B cell (primary cell): ENCODE measurements at regions not wholly inside any gene's neighbourhood (a gene's known extent, or its start where the extent isn't known, plus 50 kb on each side); places are given as distances from the start of the nearest gene placed in this dataset.

ENCODE experiments used
- EZH2 ChIP-seq: IDR thresholded peaks from 2 replicates; pipeline ENCODE4 v1.6.1; 2012; ENCODE audit warnings: borderline replicate concordance, low read depth, mild to moderate bottlenecking, moderate library complexity, low read length; ENCODE audit not compliant: insufficient read depth, poor library complexity, severe bottlenecking
- TF ChIP-seq, protein P1 (sequence below): fragments of 200-600 bp; IDR thresholded peaks from one replicate; pipeline ENCODE4 v1.8.0; 2022; ENCODE audit warnings: antibody characterized with exemption, mild to moderate bottlenecking

DNA sequence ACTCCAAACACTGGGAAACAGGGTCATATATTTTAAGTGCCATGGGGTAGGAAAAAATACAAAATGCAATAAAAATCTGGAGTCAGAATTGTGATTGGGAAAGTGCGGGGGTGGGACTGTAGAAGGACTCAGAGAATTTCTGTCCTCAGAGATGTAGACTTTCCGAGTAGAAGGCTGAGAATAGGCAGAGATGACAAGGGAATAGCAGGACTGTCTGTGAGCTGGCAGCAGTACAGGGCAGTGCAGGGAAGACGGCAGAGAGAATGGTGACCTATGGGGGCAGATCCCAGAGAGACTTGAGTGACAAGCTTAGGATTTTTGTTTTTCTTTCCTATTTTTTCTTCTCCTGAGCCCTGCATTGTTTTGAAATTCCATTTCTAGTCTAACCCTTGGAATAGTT, 127.6 kb downstream of the SLC16A9 start:
- TF ChIP-seq, protein P1, sequence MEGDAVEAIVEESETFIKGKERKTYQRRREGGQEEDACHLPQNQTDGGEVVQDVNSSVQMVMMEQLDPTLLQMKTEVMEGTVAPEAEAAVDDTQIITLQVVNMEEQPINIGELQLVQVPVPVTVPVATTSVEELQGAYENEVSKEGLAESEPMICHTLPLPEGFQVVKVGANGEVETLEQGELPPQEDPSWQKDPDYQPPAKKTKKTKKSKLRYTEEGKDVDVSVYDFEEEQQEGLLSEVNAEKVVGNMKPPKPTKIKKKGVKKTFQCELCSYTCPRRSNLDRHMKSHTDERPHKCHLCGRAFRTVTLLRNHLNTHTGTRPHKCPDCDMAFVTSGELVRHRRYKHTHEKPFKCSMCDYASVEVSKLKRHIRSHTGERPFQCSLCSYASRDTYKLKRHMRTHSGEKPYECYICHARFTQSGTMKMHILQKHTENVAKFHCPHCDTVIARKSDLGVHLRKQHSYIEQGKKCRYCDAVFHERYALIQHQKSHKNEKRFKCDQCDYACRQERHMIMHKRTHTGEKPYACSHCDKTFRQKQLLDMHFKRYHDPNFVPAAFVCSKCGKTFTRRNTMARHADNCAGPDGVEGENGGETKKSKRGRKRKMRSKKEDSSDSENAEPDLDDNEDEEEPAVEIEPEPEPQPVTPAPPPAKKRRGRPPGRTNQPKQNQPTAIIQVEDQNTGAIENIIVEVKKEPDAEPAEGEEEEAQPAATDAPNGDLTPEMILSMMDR = no peak
- TF ChIP-seq EZH2 = no peak
